MV-4-11 (cell line): ENCODE measurements at regions not wholly inside any gene's neighbourhood (a gene's known extent, or its start where the extent isn't known, plus 50 kb on each side); places are given as distances from the start of the nearest gene placed in this dataset.

Source experiments
- DNase-seq: peaks from one replicate; lab custom pipeline; 2025; lab: John Stamatoyannopoulos, UW

- DNase-seq, result no peak
Observed at GRCh38 chr2:163834841-163835240, 99.0 kb upstream of the FIGN start.

GRCh38 chr2:163834221-163834620 lies 98.4 kb upstream of the FIGN start:
- no peak for DNase-seq

- DNase-seq, result no peak
Observed at GRCh38 chr2:163828771-163829170, 93.0 kb upstream of the FIGN start.

GRCh38 chr2:163822033-163822432 lies 86.2 kb upstream of the FIGN start:
- no peak for DNase-seq

- no peak for DNase-seq
Observed at GRCh38 chr2:163812926-163813520, 77.2 kb upstream of the FIGN start.

- DNase-seq, result no peak
Observed at GRCh38 chr2:163808406-163808805, 72.6 kb upstream of the FIGN start.

GRCh38 chr2:163802284-163802683 lies 66.5 kb upstream of the FIGN start:
- DNase-seq, result no peak

- DNase-seq, result no peak
Observed at GRCh38 chr2:163801486-163801885, 65.7 kb upstream of the FIGN start.

GRCh38 chr2:163800951-163801381 lies 65.2 kb upstream of the FIGN start:
- no peak for DNase-seq

GRCh38 chr2:163799807-163800206 lies 64.0 kb upstream of the FIGN start:
- no peak for DNase-seq

GRCh38 chr2:163794635-163795034 lies 58.8 kb upstream of the FIGN start:
- no peak for DNase-seq
